HG03571 (cell line): ENCODE measurements at regions not wholly inside any gene's neighbourhood (a gene's known extent, or its start where the extent isn't known, plus 50 kb on each side); places are given as distances from the start of the nearest gene placed in this dataset.

Source experiments
- ATAC-seq: cut with Tn5 transposase; IDR thresholded peaks from one replicate; pipeline ENCODE4 v1.9.1; 2021; ENCODE audit not compliant: unreplicated experiment

GRCh38 chr12:9264546-9264945 is 56.4 kb upstream of the PZP start:
- ATAC-seq, result no peak

- ATAC-seq, result no peak
Observed at GRCh38 chr12:9260931-9261330, 52.7 kb upstream of the PZP start.

- ATAC-seq, result no peak
Observed at GRCh38 chr12:9258676-9259075, 50.5 kb upstream of the PZP start.
